T-helper 22 cell (primary cell): ENCODE measurements at regions not wholly inside any gene's neighbourhood (a gene's known extent, or its start where the extent isn't known, plus 50 kb on each side); places are given as distances from the start of the nearest gene placed in this dataset.

Experiments
- DNase-seq: peaks from one replicate; pipeline ENCODE4 v3.0.0-alpha.2; 2020; ENCODE audit warnings: low read depth

DNA sequence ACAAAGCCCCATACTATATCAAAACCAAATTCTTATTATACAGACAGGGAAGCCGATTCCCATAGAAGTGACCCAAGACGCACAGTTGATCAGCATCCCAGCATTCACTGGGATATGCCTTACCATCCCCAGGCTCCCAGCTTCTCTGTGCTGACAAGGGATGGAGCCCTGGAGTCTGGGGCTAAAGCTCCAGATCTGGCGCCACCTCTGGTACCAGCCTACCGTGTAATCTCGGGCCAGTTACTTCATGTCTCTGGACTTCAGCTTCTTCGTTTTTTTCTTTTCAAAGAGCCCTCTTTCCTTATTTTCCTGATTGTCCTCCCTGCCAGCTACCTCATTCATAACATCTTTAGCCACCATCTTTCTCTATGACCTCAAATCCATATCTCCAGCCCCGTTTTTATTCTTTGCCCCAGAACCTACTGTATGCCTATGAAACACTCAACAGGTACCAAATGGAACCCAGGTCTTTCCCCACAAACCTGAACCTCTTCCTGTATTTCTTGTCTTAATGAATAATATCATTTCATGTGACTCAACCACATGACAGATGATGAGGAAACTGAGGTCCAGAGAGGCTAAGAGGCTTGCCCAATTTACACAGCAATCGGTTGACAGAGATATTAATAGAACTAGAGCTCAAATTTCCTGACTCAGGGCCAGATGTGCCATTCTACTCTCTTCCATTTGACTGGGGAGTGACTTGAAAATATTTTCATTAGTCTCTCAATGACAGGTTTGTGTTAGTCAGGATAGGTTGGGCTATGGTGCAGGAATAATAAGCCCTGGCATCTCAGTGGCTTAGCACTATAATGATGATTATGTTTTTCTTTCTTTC is 85.4 kb upstream of the TLE3 start:
- DNase-seq = no peak

DNA sequence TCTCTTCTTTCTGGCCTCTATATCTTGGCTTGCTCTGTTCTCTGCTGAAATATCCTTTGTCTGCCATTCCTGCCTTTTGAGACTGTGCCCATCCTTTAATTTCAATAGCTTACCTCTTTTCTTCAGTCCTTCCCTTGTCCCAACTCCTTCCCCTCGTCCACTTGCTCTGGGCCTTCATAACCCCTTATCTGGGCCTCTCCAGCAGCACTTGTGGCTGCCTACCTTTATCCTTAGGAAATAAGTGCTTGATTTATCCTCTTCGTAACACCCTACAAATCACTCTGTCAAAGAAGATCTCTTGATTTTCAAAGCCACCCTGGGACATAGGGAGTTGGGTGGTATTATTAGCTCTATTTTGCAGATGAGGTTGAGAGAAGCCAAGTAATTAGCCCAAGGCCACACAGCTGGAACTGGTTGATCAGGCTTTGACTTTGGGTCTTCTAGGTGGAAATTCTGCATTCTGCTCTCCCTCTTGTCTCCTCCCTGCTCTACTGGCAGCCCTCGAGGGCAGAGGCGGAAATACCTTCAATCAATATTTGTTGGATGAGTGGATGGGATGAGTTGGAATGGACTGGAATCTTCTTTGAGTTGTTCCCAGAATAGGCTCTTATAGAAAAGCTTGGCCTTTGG is 84.0 kb upstream of the TLE3 start:
- no peak for DNase-seq

DNA sequence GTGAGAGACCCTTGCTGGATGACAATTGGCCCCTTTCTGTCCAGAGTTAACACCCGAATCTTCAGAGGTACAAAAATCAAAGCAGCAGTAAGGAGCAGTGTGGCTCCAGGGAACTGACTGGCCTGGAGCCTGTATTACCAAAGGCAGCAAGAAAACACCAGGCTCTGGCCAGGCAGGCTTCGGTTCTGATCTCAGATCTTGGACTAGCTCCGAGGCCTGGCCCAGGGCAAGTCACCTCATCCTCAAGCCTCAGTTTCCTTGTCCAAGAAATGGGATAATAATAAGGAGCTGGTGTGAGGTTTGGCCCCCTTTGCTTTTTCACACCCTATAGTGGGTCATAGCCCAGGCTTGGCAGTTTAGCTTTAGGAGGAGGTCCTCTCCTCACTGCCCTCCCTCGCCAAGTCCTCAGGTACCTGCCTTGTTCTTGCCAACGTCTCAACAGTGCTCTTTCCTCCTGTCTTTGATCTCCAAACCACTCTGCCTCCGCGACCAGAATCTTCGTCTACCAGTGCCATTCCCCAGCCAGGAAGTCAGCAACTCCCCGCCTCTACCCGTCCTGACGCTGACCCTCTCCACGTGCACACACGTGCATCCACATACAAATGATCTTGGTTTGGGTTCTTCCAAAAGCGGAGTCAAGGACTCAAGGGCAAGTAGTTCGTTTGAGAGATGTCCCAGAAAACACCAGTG is 82.6 kb upstream of the TLE3 start:
- no peak for DNase-seq

DNA sequence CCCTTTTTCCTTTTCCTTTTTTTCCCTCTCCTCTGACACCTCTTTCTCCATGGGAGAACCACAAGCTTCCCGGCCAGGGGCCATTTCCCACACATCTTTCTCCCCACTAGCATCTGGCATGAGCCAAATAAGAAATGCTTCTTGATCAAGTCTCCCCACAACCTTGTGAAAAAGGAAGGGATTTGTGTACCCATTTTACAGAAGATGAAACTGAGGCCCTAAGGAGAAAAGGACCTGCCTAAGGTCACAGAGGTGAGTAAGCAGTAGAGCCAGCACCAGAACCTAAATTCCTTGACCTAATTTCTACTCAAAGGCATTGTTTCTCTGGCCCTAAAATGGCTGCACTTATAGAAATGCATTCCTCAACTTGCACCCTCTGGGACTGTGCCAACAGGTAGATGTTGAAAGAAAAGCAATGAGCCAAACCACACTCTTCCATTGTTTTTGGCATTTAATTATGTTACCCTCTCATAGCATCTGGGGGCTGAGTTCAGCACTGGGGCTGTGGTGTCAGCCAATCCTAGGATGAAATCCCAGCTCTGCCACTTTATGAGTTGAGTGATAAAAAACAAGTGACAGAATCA is 81.7 kb upstream of the TLE3 start:
- no peak for DNase-seq

DNA sequence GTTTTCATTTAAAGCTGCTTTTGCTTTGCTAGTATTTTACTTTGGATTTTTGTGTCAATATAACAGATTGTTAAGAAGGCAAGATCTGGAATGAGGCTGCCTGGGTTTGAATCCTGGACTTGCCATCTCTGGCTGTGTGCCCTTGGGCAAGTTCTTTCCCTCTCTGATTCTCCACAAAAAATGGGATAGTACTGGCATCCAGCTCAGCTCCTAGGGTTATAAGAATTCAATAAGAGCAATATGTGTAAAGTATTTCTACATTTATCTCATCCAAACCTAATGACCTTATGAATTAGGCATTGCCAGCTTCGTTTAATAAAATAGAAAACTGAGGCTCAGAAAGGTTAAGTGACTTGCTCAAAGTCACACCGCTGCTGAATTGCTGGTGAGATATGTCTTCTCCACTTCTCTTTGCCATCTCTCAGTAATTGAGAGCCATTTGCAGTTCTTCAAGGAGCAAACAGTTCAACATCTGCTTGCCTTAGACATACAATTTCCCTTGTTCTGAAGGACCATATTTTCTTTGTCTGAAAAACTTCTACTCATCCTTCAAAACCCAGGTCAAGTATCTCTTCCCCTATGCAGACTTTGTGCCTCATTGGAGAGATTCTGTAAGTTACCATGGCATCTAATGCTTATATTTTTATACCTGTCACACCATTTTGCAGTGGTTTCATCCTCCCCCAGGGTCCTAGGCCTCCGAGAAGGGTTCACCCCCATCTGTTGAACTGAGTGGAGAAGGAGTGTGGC is 80.8 kb upstream of the TLE3 start:
- no peak for DNase-seq

DNA sequence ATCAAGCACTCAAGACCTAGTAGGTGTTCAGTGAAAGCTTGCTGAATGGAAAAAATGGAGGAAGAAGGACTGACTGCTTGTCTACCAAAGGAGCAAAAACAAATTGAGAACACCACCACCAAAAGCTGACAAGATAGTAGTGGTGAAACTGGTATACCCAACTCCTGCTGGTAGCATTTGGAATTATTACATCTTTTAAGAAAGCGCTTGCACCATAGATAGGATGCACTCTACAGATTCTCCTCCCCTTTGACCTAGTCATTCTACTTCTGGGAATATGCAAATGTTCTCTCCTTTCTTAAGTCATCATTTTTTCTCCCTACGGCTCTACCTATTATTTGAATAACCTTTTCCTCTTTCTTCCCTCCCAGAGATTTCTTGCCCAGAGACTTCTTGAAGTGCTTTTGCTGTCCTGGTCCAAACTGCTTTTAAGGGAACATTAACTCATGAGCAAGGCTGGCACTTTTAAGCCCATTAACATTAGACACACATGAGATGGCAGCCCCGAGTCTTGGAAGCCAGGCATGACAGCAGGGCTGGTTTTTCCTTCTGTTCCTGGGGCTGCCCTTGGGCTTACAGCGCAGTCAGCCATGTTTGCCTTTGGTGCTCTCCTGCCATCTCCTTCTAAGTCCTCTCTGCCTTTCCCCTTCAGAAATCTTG is 75.0 kb upstream of the TLE3 start:
- DNase-seq = no peak

DNA sequence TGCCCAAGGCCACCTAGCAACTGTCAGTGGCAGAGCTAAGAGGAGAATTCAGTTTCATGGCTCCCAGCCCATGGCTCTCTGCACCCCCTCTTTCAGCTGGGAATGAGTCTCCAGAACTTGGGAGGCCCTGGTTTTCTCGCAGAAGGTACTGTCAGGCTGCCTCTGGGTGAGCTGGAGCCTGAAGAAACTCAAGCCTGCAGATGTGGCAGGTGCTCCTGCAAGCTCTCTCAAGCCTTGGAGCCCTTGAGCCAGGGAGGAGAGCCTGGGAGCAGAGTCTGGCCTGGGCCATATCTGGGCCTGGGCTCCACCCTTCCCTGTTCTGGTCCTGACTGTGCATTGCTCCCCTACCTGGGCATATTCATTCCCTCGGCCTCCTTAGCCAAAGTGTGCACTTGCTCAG is 74.4 kb upstream of the TLE3 start:
- DNase-seq = no peak

DNA sequence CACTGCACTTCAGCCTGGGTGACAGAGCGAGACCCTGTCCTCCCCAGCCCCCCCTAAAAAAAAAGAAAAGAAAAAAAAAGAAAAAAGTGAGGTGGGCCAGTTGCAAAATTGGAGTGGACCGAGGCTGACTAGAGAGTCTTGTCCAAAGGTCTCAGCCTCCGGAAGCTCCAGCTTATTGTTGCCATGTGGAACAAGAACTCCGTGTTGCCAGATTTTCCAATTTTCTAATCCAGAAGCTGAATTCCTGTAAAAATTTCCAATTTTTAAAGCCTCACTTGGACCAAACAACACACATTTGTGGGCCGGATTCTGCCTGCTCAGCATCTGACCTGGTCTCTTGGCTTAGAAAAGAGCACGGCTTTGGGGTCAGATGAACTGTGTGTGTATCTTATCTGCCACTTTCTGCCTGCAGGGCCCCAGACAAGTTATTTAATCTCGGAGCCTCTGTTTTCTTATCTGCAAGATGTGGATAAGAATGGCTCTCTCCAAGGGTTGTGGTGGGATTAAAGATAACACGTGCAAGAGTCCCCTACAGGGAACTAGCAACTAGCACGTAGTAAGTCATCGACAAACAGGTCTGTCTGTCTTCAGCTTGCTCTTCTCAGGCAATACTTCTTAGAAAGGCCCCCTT is 73.7 kb upstream of the TLE3 start:
- DNase-seq = no peak

DNA sequence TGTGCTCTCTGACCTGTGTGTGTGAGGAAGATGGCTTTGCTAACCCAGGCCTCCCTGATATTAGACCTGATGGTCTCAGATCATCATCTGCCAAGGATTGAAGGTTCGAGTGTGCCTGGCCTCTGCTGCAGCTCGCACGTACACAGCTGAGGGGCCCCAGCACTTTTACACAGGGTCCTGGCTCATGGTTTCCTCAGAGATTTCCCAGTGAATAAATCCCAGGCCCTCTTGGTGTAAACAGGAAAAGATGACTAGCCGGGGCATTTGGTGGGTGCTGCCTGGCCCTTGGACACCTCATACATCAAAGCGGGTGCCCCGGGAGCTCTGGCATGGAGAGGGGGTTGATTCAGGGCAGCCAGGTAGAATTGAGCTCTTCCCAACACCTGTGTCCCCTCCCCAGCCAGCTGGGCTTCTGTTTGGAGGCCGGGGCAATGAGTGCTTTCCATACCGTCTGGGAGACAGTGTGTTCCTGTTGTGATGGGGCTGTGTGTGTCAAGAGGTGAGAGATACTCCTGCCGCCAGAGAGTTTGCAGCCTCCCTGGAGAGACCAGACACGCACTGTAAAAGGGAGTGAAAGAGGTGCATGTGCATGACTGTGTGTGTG is 72.5 kb upstream of the TLE3 start:
- DNase-seq = no peak

DNA sequence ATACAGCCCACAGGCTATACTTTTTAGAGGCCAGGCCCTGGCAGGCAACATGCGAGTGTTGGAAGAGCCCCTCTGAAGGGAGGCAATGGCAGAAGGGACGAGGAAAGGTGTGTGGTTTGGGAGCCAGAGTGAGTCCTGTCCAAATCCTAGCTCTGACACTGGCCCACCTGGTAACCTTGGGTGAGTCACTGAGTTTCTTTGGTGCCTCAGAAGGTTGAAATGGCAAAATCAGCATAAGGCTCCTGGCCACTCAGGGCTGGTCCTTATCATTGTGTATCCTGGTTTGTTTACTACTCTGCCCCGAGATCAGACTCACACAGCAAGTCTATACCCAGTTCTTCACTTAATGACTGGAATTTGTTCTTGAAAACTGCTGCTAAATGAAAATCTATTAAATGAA is 71.4 kb upstream of the TLE3 start:
- no peak for DNase-seq

DNA sequence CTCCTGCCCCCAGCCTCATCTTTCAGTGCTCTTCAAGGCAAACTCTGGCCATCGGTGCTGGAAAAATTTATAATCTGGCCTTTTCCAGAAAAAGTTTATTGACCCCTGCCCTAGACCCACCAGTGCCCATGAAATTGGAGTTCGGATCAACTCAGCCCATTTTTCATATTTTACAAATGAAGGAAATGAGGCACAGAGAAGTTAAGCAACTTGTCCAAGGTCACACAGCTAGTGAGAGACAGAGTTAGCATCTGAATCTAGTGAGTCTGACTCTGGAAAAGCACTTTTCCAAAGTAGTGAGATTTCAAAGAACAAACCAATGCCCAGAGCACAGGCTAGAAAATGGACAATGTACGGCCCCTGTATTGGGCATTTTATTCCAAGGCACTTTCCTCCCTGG is 69.4 kb upstream of the TLE3 start:
- no peak for DNase-seq

DNA sequence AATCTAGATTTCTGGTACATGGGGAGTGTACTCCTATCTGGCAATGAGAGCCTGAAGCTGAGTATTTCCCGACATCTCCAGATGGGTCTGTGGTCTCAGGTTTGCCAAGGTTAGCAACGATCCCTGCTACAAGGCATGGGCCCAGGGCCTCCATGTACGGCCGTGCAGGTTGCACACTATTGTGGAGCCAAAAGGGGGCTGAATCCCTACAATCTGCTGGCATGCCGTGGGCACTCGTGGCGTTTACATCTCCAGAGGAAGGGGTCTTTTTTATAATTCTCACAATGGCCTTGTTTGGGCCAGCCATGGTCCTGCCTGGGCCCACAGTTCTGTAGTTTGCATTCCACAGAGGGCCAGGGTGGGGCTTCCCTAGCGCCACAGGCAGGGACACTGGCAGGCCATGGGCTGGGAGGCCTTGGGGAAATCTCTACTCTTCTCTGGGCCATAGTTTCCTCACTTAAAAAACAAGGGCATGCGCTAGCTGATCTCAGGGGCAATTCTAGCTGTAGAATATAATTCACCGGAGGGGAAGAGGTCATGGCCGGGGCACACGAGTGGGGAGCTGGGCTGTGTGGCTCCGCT is 68.9 kb upstream of the TLE3 start:
- no peak for DNase-seq

DNA sequence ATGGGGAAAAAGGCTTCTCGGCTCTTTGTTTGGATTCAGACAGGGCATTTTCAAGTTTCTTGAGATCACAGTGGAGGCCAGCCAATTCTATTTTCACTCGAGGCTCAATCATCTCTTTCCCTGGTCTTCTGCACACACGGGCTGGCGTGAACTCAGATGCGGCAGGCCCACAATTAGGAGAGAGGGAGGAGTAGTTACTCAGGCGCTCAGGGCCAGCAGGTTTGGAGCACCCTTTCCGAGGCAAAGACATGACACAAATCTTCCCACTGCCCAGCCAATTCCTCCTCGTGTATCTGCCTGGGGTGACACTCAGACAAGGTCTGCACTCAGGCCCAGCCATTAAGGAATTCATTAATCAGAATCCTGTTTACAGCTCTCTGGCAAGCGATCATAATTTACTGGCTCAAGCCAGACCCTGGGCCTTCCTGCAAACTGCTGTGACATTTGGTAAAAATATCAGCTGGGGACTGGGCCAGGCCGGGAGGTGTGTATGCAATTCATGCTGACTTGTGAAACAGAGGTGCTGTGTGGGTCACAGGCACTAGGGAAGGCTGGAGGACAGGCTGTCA is 68.1 kb upstream of the TLE3 start:
- no peak for DNase-seq

DNA sequence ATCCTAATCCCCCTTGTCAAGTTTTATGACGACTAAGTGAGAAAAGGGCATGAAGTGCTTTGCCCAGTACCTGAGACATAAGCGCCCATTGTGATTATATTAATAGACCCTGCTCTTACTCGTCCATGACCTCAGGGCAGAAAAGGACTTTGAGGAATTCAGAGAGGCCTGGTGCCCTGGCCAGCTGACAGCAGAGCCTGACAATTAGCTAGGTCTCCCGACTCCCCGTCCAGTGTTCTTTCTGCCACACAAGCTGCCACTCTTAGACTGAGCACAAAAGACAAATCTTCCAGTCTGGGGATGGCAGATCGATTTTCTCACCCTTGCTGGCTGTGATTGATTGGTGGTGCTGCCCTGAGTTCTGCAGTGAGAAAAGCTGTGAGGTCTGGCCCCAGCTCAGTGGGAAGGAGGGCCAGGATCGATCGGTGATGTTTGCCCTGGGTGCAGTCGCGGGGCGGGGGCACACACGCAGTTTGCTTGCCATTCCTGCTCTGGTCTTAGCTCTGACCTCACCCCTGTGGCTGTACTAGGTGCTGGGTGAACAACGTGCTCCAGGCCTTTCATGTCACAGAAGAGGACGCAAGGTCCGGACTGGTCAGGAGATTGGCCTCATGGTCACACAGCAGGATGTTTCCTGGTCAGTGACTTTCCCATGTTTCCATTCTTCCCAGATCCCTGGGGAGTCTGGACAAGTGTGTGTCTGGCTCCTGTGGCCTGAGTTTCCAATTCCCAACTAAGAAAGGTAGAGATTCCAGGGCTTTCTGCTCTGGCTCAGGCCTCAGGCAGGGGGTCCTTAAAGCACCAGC is 67.4 kb upstream of the TLE3 start:
- no peak for DNase-seq

DNA sequence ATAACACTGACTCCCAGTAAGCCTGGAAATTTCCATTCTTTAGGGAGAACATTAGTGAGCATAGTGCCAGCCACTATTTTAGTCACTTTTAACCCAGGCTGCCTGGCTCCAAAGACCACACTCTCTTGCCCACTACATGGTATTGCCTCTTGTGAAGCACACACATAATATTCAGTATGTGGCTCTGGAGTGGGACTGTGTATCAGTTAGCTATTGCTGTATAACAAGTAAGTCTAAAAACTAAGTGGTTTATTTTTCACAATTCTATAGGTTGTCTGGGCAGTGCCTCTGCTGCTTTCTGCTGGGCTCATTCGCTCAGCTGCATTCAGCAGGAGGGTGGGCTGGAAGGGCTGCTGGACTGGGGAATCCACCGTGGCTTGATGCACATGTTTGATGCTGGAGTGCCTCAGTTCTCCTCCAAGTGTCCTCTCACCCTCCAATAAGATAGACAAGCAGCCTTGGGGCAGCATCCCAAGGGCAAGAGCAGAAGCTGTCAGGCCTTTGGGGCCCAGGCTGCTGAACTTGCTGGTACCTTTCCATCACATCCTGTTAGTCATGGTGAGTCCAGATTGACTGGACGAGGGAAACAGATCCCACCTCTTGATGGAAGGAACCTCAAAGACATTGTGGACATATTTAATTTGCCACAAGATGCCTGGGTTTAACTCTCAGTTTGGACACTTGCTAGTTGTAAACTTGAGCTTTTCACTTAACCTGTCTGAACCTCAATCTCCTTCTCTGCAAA is 66.6 kb upstream of the TLE3 start:
- DNase-seq = no peak

DNA sequence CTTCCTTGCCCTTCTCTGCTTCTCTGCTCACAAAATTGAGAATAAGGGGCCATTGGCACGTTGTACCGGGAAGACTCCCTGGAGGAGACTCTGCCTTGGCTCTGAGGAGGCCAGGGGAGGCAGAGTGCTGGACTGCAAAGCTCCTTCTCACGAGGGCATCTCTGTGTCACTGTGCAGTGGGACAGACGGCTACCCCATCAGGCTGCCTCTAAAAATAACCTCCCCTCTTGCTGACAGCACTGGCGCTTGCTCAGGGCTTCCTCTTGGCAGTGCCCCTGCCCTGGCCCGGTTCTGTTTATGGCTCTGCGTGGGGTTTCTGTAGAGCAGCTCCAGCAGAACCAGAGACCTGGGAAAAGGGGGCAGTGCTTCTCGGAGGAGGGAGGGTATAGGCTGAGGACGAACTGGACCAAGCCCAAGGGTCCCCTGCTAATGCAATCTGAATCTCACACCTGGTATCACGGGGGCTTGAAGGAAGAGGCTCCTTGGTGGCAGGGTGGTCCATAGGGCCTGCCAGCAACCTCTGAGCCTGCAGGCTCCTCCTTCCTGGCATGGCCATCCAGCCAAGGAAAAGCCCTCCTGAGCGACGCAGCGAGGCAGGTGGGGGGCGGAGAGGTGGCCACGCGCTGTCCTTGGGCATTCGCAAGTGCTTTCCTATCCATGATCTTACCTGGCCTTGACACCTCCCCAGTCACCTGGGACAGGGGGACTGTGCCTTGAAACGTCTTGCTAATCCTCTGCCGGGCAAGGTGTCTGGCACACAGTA is 63.3 kb upstream of the TLE3 start:
- DNase-seq = no peak

DNA sequence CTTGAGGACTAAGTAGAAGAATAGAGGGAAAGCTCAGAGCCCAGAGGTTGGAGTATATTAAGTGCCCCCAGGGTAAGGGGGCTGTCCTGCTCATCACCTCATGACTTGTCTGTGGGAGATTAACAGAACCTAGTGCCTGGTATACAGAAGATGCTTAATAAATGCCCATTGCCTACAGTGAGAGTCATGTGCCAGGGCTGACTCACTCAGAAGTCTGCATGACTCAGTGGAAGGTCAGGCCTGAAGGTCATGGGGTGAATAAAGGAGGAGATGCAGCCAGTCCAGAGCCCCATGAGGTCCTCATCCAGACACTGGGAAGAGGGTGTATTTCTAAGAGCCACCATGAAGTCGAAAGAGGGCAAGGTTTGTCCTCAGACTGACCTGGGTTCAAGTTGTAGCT is 62.5 kb upstream of the TLE3 start:
- DNase-seq = no peak

DNA sequence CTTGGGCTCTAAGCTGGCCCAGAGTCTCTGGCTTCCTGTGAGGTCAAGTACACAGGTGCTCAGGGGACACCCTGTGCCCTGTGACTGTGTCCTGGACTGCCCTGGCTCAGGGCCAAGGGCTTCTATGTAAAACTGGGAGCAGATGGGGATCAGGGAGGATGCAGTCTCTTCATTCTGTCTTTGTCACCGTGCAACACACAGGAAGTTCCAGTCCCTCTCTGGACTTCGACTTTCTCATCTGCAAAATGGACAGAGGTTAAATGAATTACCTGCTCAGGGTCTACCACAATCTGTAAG is 61.9 kb upstream of the TLE3 start:
- no peak for DNase-seq
